MM.1S (cell line): ENCODE measurements at regions not wholly inside any gene's neighbourhood (a gene's known extent, or its start where the extent isn't known, plus 50 kb on each side); places are given as distances from the start of the nearest gene placed in this dataset.

ENCODE experiments used
- DNase-seq: peaks from one replicate; pipeline ENCODE4 v3.0.0-alpha.2; 2015
- H2AFZ ChIP-seq: fragments of 300-600 bp; sonication (generic); 2 replicates; pipeline ENCODE4 v1.6.0; 2016; ENCODE audit warnings: antibody characterized with exemption, low read length
- H3F3A ChIP-seq: fragments of 300-600 bp; sonication (generic); 2 replicates; pipeline ENCODE4 v1.6.1; 2016; ENCODE audit warnings: mild to moderate bottlenecking, antibody characterized with exemption, low read length, moderate library complexity, mixed read lengths; ENCODE audit not compliant: insufficient read depth
- H3K27ac ChIP-seq: fragments of 300-600 bp; sonication (generic); 2 replicates; pipeline ENCODE4 v1.5.1; 2016; ENCODE audit warnings: mild to moderate bottlenecking, low read length
- H3K27me3 ChIP-seq: fragments of 300-600 bp; sonication (generic); replicated peaks from 2 replicates; pipeline ENCODE4 v1.6.0; 2016; ENCODE audit warnings: low read length; ENCODE audit not compliant: insufficient read depth
- H3K36me3 ChIP-seq: fragments of 300-600 bp; sonication (generic); replicated peaks from 2 replicates; pipeline ENCODE4 v1.6.1; 2016; ENCODE audit warnings: mild to moderate bottlenecking, low read length, mixed read lengths; ENCODE audit not compliant: insufficient read depth
- H3K4me1 ChIP-seq: fragments of 300-600 bp; sonication (generic); 2 replicates; pipeline ENCODE4 v1.6.1; 2016; ENCODE audit warnings: low read length, mixed read lengths
- H3K4me2 ChIP-seq: fragments of 300-600 bp; sonication (generic); 2 replicates; pipeline ENCODE4 v1.6.0; 2016; ENCODE audit warnings: low read depth, low read length
- H3K4me3 ChIP-seq: fragments of 300-600 bp; sonication (generic); 2 replicates; pipeline ENCODE4 v1.5.1; 2016; ENCODE audit warnings: low read length, mixed read lengths
- H3K79me2 ChIP-seq: fragments of 300-600 bp; sonication (generic); 2 replicates; pipeline ENCODE4 v1.6.1; 2016; ENCODE audit warnings: mixed run types, low read length, mixed read lengths
- H3K9ac ChIP-seq: fragments of 300-600 bp; sonication (generic); 2 replicates; pipeline ENCODE4 v1.6.1; 2016; ENCODE audit warnings: low read length, mixed read lengths
- H3K9me2 ChIP-seq: fragments of 300-600 bp; sonication (generic); replicated peaks from 2 replicates; pipeline ENCODE4 v1.6.1; 2016; ENCODE audit warnings: mild to moderate bottlenecking, low read length, mixed read lengths; ENCODE audit not compliant: insufficient read depth
- H3K9me3 ChIP-seq: fragments of 300-600 bp; sonication (generic); replicated peaks from 2 replicates; pipeline ENCODE4 v1.6.1; 2016; ENCODE audit warnings: mild to moderate bottlenecking, low read length, mixed read lengths; ENCODE audit not compliant: insufficient read depth
- H4K20me1 ChIP-seq: fragments of 300-600 bp; sonication (generic); 2 replicates; pipeline ENCODE4 v1.6.1; 2016; ENCODE audit warnings: mild to moderate bottlenecking, low read length, moderate library complexity, mixed read lengths; ENCODE audit not compliant: insufficient read depth
- CTCF ChIP-seq: fragments of 300-600 bp; sonication (generic); IDR thresholded peaks from 2 replicates; pipeline ENCODE4 v1.5.1; 2016; ENCODE audit warnings: antibody characterized with exemption, low read length, mixed read lengths
- EZH2 ChIP-seq: fragments of 300-600 bp; sonication (generic); optimal IDR thresholded peaks from 2 replicates; pipeline ENCODE3; 2017; ENCODE audit warnings: low read depth, mild to moderate bottlenecking, antibody characterized with exemption, low read length, mixed read lengths
- EZH2phosphoT487 ChIP-seq: fragments of 300-600 bp; sonication (generic); IDR thresholded peaks from 2 replicates; pipeline ENCODE4 v1.6.1; 2018; ENCODE audit warnings: antibody characterized with exemption, low read length

GRCh38 chr9:87109851-87110250 is 162.5 kb upstream of the GAS1 start:
- DNase-seq: no peak
- H3K9me3 ChIP-seq: no peaks in the 10 kb centered on the region
- TF ChIP-seq CTCF (no peak), EZH2phosphoT487 (no peak), EZH2 (no peak)
- H3K79me2 ChIP-seq: no peaks in the 10 kb centered on the region
- no peaks in the 10 kb centered on the region for H3F3A ChIP-seq
- no peaks in the 10 kb centered on the region for H3K9me2 ChIP-seq
- no peaks in the 10 kb centered on the region for H4K20me1 ChIP-seq
- no peak overlapping the region for H3K4me2 ChIP-seq
- H3K9ac ChIP-seq: no peak overlapping the region
- no peak overlapping the region for H3K27ac ChIP-seq
- no peak overlapping the region for H2AFZ ChIP-seq
- H3K27me3 ChIP-seq: no peaks in the 10 kb centered on the region
- no peaks in the 10 kb centered on the region for H3K4me1 ChIP-seq
- no peak overlapping the region for H3K4me3 ChIP-seq
- no peaks in the 10 kb centered on the region for H3K36me3 ChIP-seq

GRCh38 chr9:87111010-87111409 is 163.7 kb upstream of the GAS1 start:
- H3K79me2 ChIP-seq: no peaks in the 10 kb centered on the region
- H4K20me1 ChIP-seq: no peaks in the 10 kb centered on the region
- DNase-seq: no peak
- no peak overlapping the region for H3K9ac ChIP-seq
- no peaks in the 10 kb centered on the region for H3F3A ChIP-seq
- no peaks in the 10 kb centered on the region for H3K36me3 ChIP-seq
- H2AFZ ChIP-seq: no peak overlapping the region
- H3K4me2 ChIP-seq: no peak overlapping the region
- H3K27me3 ChIP-seq: no peaks in the 10 kb centered on the region
- TF ChIP-seq CTCF (no peak), EZH2phosphoT487 (no peak), EZH2 (no peak)
- H3K9me3 ChIP-seq: no peaks in the 10 kb centered on the region
- H3K4me3 ChIP-seq: no peak overlapping the region
- no peaks in the 10 kb centered on the region for H3K9me2 ChIP-seq
- no peak overlapping the region for H3K27ac ChIP-seq
- no peaks in the 10 kb centered on the region for H3K4me1 ChIP-seq

GRCh38 chr9:87112656-87113055 is 165.3 kb upstream of the GAS1 start:
- Histone ChIP-seq H3F3A (no peaks in the 10 kb centered on the region), H3K36me3 (no peaks in the 10 kb centered on the region), H3K4me1 (no peaks in the 10 kb centered on the region), H3K27ac (no peak overlapping the region), H3K9me3 (no peaks in the 10 kb centered on the region), H3K9me2 (no peaks in the 10 kb centered on the region), H3K27me3 (no peaks in the 10 kb centered on the region), H2AFZ (no peak overlapping the region), H4K20me1 (no peaks in the 10 kb centered on the region), H3K4me2 (no peak overlapping the region), H3K9ac (no peak overlapping the region), H3K4me3 (no peak overlapping the region), H3K79me2 (no peaks in the 10 kb centered on the region)
- TF ChIP-seq EZH2 (no peak), CTCF (no peak), EZH2phosphoT487 (no peak)
- DNase-seq: no peak
